ENCODE measurements at regions not wholly inside any gene's neighbourhood (a gene's known extent, or its start where the extent isn't known, plus 50 kb on each side); places are given as distances from the start of the nearest gene placed in this dataset.

DNA sequence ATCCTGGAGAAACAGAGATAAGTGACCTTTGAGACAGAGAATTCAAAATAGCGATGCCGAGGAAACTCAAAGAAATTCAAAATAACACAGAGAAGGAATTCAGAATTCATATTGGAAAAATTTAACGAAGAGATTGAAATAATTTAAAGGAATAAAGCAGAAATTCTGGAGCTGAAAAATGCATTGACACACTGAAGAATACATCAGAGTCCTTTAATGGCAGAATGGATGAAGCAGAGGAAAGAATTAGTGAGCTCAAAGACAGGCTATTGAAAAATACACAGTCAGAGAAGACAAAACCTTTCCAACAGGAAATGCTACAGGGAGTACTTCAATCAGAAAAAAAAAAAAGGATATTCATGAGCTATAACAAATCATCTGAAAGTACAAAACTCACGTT lies 185.8 kb downstream of the PARM1 start:
- no peaks in the 10 kb centered on the region for H3K4me1 ChIP-seq (ENCODE audit: control insufficient read depth, extremely low read depth, insufficient read depth, low read length)
- no peaks in the 10 kb centered on the region for H3K79me2 ChIP-seq (ENCODE audit: control insufficient read depth, insufficient read depth, low read length)
- H3K9me1 ChIP-seq (replicated peaks; ENCODE audit: control insufficient read depth, extremely low read depth, insufficient read depth, low read length), result no peaks in the 10 kb centered on the region
- no peak overlapping the region for H2AFZ ChIP-seq (ENCODE audit: low read depth, low read length)
- BruUV-seq (replicated peaks), result no TSS peak
- H3K4me2 ChIP-seq (ENCODE audit: insufficient read depth, low read length), result no peak overlapping the region
- H3K9me3 ChIP-seq (replicated peaks; ENCODE audit: control insufficient read depth, insufficient read depth, low read length), result no peaks in the 10 kb centered on the region
- H3K4me3 ChIP-seq (replicated peaks in 1 of 3; ENCODE audit: insufficient read depth in 1 of 3, low read depth in 1 of 3, low read length in 3 of 3), result no peak overlapping the region
- no peaks in the 10 kb centered on the region for H3K36me3 ChIP-seq (ENCODE audit: control insufficient read depth in 2 of 2, extremely low read depth in 1 of 2, insufficient read depth in 2 of 2, low read length in 2 of 2)
- ChIA-PET POLR2A (no interaction called here), CTCF (no interaction called here)
- H3K27me3 ChIP-seq (ENCODE audit: control insufficient read depth in 2 of 2, insufficient read depth in 2 of 2, low read length in 2 of 2), result no peaks in the 10 kb centered on the region
- no peak overlapping the region for H3K9ac ChIP-seq (replicated peaks; ENCODE audit: extremely low read depth, insufficient read depth, low read length)
- TF ChIP-seq MYC (IDR thresholded peaks at IDR 0.05; ENCODE audit: low read depth, low read length) (no peak), GATA2 (IDR thresholded peaks at IDR 0.05; ENCODE audit: insufficient read depth, insufficient read length, low read depth, low read length) (no peak)
- FAIRE-seq (no peak), DNase-seq (ENCODE audit: low read depth, low spot score) (no peak)
- H4K20me1 ChIP-seq (replicated peaks; ENCODE audit: control insufficient read depth, extremely low read depth, insufficient read depth, low read length), result no peaks in the 10 kb centered on the region
- intact Hi-C loops (cut with micrococcal nuclease), result no loop called here
- dilution Hi-C loops (cut with MboI; ENCODE audit: extremely low pct_ligation_motif_present, low sequenced_read_pairs), result no loop called here
- H3K27ac ChIP-seq (ENCODE audit: insufficient read depth, low read depth, low read length), result no peak overlapping the region

DNA sequence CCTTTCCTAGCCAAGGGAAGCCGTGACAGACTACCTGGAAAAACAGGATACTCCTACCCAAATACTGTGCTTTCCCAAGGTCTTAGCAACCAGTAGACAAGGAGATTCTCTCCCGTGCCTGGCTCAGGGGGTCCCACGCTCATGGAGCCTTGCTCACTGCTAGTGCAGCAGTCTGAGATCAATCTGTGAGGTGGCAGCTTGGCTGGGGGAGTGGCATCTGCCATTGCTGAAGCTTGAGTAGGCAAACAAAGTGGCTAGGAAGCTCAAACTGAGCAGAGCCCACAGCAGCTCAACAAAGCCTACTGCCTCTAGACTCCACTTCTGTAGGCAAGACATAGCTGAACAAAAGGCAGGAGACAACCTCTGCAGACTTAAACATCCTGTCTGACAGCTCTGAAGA lies 177.1 kb downstream of the PARM1 start:
- Histone ChIP-seq H3K27ac (ENCODE audit: insufficient read depth, low read depth, low read length) (no peak overlapping the region), H4K20me1 (replicated peaks; ENCODE audit: control insufficient read depth, extremely low read depth, insufficient read depth, low read length) (no peaks in the 10 kb centered on the region), H2AFZ (ENCODE audit: low read depth, low read length) (no peak overlapping the region), H3K4me1 (ENCODE audit: control insufficient read depth, extremely low read depth, insufficient read depth, low read length) (no peaks in the 10 kb centered on the region), H3K4me3 (replicated peaks in 1 of 3; ENCODE audit: insufficient read depth in 1 of 3, low read depth in 1 of 3, low read length in 3 of 3) (no peak overlapping the region), H3K9me3 (replicated peaks; ENCODE audit: control insufficient read depth, insufficient read depth, low read length) (no peaks in the 10 kb centered on the region), H3K79me2 (ENCODE audit: control insufficient read depth, insufficient read depth, low read length) (no peaks in the 10 kb centered on the region), H3K4me2 (ENCODE audit: insufficient read depth, low read length) (no peak overlapping the region), H3K9ac (replicated peaks; ENCODE audit: extremely low read depth, insufficient read depth, low read length) (no peak overlapping the region), H3K27me3 (ENCODE audit: control insufficient read depth in 2 of 2, insufficient read depth in 2 of 2, low read length in 2 of 2) (no peaks in the 10 kb centered on the region), H3K9me1 (replicated peaks; ENCODE audit: control insufficient read depth, extremely low read depth, insufficient read depth, low read length) (no peaks in the 10 kb centered on the region), H3K36me3 (ENCODE audit: control insufficient read depth in 2 of 2, extremely low read depth in 1 of 2, insufficient read depth in 2 of 2, low read length in 2 of 2) (no peaks in the 10 kb centered on the region)
- dilution Hi-C loops (cut with MboI; ENCODE audit: extremely low pct_ligation_motif_present, low sequenced_read_pairs), result no loop called here
- ChIA-PET CTCF (no interaction called here), POLR2A (no interaction called here)
- FAIRE-seq (no peak), DNase-seq (ENCODE audit: low read depth, low spot score) (no peak)
- intact Hi-C loops (cut with micrococcal nuclease), result no loop called here
- BruUV-seq (replicated peaks), result no TSS peak
- TF ChIP-seq JUN (IDR thresholded peaks at IDR 0.05; ENCODE audit: borderline replicate concordance, insufficient read depth, insufficient read length, low read depth), result no peak
- TF ChIP-seq, protein P1, sequence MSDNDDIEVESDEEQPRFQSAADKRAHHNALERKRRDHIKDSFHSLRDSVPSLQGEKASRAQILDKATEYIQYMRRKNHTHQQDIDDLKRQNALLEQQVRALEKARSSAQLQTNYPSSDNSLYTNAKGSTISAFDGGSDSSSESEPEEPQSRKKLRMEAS (IDR thresholded peaks at IDR 0.05; ENCODE audit: insufficient read depth, insufficient read length), result no peak
- TF ChIP-seq EZH2 (IDR thresholded peaks at IDR 0.05; ENCODE audit: borderline replicate concordance, low read depth, low read length, severe bottlenecking), result no peak

Data from endothelial cell of umbilical vein (primary cell).